ENCODE measurements at regions not wholly inside any gene's neighbourhood (a gene's known extent, or its start where the extent isn't known, plus 50 kb on each side); places are given as distances from the start of the nearest gene placed in this dataset.

DNA sequence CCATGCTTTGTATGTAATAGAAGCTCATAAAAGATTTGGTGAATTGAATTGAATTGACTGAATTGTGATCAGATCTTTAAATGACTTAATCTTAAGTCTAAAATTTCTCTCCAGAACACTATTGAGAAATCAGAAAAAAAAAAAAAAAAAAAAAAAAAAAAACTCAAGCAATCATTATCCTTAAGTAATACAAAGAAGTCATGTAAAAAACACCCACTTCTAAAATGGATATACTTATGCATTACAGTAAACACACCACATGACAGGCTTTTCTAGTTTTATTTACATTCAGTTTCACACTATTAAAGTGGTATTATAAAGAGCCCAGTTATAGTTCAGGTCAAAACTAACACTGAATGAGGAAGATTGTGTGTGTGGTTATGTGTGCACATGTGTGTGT, 84.9 kb upstream of the GLS start:
- no peak for DNase-seq (ENCODE audit: low read depth in 1 of 2, low spot score in 1 of 2)
- no peak overlapping the region for H3K27ac ChIP-seq (replicated peaks)
- TF ChIP-seq SPI1 (IDR thresholded peaks at IDR 0.05; ENCODE audit: borderline replicate concordance, low read depth) (no peak), GABPA (IDR thresholded peaks at IDR 0.05; ENCODE audit: low read depth) (no peak), POLR2AphosphoS5 (IDR thresholded peaks at IDR 0.05; ENCODE audit: low read depth) (no peak)
- TF ChIP-seq, protein P1, sequence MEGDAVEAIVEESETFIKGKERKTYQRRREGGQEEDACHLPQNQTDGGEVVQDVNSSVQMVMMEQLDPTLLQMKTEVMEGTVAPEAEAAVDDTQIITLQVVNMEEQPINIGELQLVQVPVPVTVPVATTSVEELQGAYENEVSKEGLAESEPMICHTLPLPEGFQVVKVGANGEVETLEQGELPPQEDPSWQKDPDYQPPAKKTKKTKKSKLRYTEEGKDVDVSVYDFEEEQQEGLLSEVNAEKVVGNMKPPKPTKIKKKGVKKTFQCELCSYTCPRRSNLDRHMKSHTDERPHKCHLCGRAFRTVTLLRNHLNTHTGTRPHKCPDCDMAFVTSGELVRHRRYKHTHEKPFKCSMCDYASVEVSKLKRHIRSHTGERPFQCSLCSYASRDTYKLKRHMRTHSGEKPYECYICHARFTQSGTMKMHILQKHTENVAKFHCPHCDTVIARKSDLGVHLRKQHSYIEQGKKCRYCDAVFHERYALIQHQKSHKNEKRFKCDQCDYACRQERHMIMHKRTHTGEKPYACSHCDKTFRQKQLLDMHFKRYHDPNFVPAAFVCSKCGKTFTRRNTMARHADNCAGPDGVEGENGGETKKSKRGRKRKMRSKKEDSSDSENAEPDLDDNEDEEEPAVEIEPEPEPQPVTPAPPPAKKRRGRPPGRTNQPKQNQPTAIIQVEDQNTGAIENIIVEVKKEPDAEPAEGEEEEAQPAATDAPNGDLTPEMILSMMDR (IDR thresholded peaks at IDR 0.05; ENCODE audit: insufficient read depth, low read length), result no peak
- TF ChIP-seq, protein P2, sequence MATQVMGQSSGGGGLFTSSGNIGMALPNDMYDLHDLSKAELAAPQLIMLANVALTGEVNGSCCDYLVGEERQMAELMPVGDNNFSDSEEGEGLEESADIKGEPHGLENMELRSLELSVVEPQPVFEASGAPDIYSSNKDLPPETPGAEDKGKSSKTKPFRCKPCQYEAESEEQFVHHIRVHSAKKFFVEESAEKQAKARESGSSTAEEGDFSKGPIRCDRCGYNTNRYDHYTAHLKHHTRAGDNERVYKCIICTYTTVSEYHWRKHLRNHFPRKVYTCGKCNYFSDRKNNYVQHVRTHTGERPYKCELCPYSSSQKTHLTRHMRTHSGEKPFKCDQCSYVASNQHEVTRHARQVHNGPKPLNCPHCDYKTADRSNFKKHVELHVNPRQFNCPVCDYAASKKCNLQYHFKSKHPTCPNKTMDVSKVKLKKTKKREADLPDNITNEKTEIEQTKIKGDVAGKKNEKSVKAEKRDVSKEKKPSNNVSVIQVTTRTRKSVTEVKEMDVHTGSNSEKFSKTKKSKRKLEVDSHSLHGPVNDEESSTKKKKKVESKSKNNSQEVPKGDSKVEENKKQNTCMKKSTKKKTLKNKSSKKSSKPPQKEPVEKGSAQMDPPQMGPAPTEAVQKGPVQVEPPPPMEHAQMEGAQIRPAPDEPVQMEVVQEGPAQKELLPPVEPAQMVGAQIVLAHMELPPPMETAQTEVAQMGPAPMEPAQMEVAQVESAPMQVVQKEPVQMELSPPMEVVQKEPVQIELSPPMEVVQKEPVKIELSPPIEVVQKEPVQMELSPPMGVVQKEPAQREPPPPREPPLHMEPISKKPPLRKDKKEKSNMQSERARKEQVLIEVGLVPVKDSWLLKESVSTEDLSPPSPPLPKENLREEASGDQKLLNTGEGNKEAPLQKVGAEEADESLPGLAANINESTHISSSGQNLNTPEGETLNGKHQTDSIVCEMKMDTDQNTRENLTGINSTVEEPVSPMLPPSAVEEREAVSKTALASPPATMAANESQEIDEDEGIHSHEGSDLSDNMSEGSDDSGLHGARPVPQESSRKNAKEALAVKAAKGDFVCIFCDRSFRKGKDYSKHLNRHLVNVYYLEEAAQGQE (IDR thresholded peaks at IDR 0.05; ENCODE audit: insufficient replicate concordance, low read depth), result no peak
- H3K27me3 ChIP-seq (ENCODE audit: insufficient read depth, poor library complexity, severe bottlenecking), result peaks cover 2% of the 10 kb centered on the region
- H3K4me3 ChIP-seq (replicated peaks; ENCODE audit: insufficient read depth, low read length), result no peak overlapping the region

DNA sequence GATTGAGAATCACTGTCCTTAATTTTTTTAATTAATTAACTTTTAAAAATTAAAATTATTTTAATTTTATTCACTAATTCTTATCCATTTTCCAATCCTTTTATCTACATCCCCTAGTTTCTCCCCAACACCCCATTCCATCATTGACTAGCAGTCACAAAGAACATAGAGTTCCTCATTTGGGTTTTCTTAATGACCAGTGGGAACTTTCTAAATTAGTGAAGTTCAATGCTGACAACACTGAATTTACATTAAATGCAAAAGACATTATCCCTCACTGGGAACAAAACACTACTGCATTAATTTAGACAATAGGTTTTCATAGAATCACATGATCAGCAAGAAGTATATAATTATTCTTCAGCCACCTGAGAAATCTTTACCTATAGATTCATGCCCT, 80.6 kb upstream of the GLS start:
- DNase-seq (ENCODE audit: low read depth in 1 of 2, low spot score in 1 of 2), result no peak
- no peak overlapping the region for H3K27ac ChIP-seq (replicated peaks)
- TF ChIP-seq GABPA (IDR thresholded peaks at IDR 0.05; ENCODE audit: low read depth), result no peak
- 0 out of 2 replicates have a peak, but pooled peaks have one; percentile 48 for TF ChIP-seq SPI1 (IDR thresholded peaks at IDR 0.05; ENCODE audit: borderline replicate concordance, low read depth)
- TF ChIP-seq, protein P1 (IDR thresholded peaks at IDR 0.05; ENCODE audit: insufficient read depth, low read length), result no peak
- TF ChIP-seq, protein P2 (IDR thresholded peaks at IDR 0.05; ENCODE audit: insufficient replicate concordance, low read depth), result no peak
- TF ChIP-seq POLR2AphosphoS5 (IDR thresholded peaks at IDR 0.05; ENCODE audit: low read depth), result no peak
- no peak overlapping the region for H3K4me3 ChIP-seq (replicated peaks; ENCODE audit: insufficient read depth, low read length)
- no peaks in the 10 kb centered on the region for H3K27me3 ChIP-seq (ENCODE audit: insufficient read depth, poor library complexity, severe bottlenecking)

DNA sequence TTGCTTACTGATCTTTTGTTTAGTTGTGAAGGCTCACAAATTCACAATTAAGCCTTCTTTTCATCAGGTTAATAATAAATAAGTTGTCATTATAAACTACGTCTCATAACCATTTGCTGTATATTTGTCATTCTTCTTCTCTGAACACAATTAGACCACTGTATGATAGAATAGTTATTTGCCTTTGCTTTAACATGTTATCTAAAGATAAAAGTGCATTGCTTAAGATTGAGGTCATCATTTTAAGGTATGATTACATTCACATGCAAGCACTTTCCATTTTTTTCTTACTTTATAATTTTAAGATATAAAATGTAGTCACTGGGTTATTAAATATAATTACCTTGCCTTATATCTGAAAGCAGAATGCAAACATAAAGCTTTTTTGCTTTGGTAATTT, 80.1 kb upstream of the GLS start:
- Histone ChIP-seq H3K4me3 (replicated peaks; ENCODE audit: insufficient read depth, low read length) (no peak overlapping the region), H3K27me3 (ENCODE audit: insufficient read depth, poor library complexity, severe bottlenecking) (no peaks in the 10 kb centered on the region), H3K27ac (replicated peaks) (no peak overlapping the region)
- DNase-seq (ENCODE audit: low read depth in 1 of 2, low spot score in 1 of 2), result no peak
- TF ChIP-seq, protein P1 (IDR thresholded peaks at IDR 0.05; ENCODE audit: insufficient read depth, low read length), result no peak
- TF ChIP-seq POLR2AphosphoS5 (IDR thresholded peaks at IDR 0.05; ENCODE audit: low read depth), result no peak
- no peak for TF ChIP-seq SPI1 (IDR thresholded peaks at IDR 0.05; ENCODE audit: borderline replicate concordance, low read depth)
- TF ChIP-seq, protein P2 (IDR thresholded peaks at IDR 0.05; ENCODE audit: insufficient replicate concordance, low read depth), result no peak
- TF ChIP-seq GABPA (IDR thresholded peaks at IDR 0.05; ENCODE audit: low read depth), result no peak

Measured in HL-60 (cell line).